ENCODE measurements at regions not wholly inside any gene's neighbourhood (a gene's known extent, or its start where the extent isn't known, plus 50 kb on each side); places are given as distances from the start of the nearest gene placed in this dataset.

DNA sequence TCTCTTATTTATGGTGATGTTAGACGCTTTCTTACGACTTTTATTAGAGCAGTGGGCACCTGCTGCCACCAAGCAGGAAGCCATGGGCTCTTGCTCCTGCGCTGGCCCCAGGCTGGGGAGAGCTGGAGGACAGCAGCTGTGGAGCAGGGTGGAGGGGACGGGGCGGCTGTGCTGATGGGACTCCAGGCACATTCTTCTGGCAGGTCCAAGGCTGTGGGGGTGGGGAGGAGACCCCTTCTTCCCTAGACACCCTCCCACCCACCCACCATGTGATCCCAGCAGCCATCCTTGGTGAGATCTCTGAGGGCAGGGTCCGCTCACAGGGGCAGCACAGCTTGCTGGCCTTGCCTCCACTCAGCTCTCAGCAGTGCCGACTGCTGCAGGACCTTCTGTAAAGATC, 192.6 kb upstream of the IRX4 start:
- TF ChIP-seq, protein P1, sequence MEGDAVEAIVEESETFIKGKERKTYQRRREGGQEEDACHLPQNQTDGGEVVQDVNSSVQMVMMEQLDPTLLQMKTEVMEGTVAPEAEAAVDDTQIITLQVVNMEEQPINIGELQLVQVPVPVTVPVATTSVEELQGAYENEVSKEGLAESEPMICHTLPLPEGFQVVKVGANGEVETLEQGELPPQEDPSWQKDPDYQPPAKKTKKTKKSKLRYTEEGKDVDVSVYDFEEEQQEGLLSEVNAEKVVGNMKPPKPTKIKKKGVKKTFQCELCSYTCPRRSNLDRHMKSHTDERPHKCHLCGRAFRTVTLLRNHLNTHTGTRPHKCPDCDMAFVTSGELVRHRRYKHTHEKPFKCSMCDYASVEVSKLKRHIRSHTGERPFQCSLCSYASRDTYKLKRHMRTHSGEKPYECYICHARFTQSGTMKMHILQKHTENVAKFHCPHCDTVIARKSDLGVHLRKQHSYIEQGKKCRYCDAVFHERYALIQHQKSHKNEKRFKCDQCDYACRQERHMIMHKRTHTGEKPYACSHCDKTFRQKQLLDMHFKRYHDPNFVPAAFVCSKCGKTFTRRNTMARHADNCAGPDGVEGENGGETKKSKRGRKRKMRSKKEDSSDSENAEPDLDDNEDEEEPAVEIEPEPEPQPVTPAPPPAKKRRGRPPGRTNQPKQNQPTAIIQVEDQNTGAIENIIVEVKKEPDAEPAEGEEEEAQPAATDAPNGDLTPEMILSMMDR (IDR thresholded peaks at IDR 0.05), result no peak
- no peak for TF ChIP-seq EZH2 (IDR thresholded peaks at IDR 0.05)
- TF ChIP-seq EZH2phosphoT487 (IDR thresholded peaks at IDR 0.05), result no peak

All from neural progenitor cell (in vitro differentiated cells).